ENCODE measurements at regions not wholly inside any gene's neighbourhood (a gene's known extent, or its start where the extent isn't known, plus 50 kb on each side); places are given as distances from the start of the nearest gene placed in this dataset.

DNA sequence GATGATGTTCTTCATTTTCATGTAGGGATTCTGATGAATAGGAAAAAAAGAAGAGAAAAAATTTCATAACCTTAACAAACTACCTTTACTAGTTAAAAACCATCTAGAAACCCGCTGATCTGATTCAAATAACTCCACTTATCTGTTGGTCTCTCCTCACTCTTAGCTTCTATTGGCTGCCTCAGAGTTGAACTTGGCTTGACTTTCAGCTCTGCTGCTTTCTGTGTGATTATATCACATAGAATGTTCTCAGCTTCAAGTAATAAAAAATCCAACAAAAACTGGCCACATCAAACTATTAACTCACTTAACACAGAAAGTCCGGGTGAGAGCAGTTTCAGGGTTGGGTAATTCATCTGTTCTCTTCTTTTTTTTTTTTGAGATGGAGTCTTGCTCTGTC lies 126.8 kb upstream of the RASGRP1 start:
- no peaks in the 10 kb centered on the region for H3K9me3 ChIP-seq (ENCODE audit: control insufficient read depth, low read depth, low read length)
- no peak overlapping the region for H3K4me3 ChIP-seq (ENCODE audit: low read length)
- no peak overlapping the region for H3K9ac ChIP-seq (ENCODE audit: low read length)
- no peaks in the 10 kb centered on the region for H3K27me3 ChIP-seq (ENCODE audit: control insufficient read depth, insufficient read depth, low read length)
- no peak overlapping the region for H3K27ac ChIP-seq (ENCODE audit: low read length)
- H3K4me1 ChIP-seq (ENCODE audit: control insufficient read depth, low read depth, low read length): no peaks in the 10 kb centered on the region
- H3K36me3 ChIP-seq (ENCODE audit: control insufficient read depth, low read depth, low read length): no peaks in the 10 kb centered on the region

DNA sequence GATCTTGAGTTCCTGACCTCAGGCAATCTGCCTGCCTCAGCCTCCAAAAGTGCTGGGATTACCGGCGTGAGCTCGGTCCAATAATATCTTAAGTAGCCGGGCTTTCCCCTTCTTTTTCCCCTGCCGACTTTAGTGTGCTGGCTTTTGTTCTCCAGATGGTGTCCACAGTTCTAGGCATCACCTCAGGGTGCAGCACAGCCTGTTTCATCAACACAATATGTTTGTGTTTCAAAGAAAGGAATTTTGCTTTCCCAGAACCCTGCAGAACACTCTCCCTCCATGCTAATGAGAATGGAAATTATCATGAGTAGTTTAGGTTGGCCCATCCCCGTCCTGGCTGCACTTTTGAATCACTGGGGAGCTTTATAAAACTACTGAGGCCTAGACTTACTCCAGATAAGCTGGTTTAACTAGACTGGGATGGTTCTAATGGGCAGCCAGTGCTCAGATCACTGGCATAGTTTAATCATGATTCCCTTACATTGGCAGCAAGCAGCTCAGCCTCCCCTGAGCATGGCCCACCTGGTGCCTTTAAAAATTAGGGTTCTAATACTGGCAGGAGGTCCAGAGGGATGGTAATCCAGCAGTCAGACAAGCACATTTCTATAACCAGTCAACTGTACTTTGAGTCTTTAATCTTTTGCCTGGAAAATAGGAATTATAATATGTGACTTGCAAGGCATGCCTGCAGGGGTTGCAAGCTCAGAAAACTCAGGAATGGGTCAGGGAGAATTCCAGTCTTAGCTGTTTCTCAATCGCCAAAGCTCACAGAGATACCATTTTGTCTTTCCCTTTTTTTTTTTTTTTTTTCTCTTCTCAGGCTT lies 127.6 kb upstream of the RASGRP1 start:
- no peak overlapping the region for H3K9ac ChIP-seq (ENCODE audit: low read length)
- H3K4me1 ChIP-seq (ENCODE audit: control insufficient read depth, low read depth, low read length): no peaks in the 10 kb centered on the region
- no peaks in the 10 kb centered on the region for H3K27me3 ChIP-seq (ENCODE audit: control insufficient read depth, insufficient read depth, low read length)
- no peak overlapping the region for H3K4me3 ChIP-seq (ENCODE audit: low read length)
- H3K9me3 ChIP-seq (ENCODE audit: control insufficient read depth, low read depth, low read length): no peaks in the 10 kb centered on the region
- H3K36me3 ChIP-seq (ENCODE audit: control insufficient read depth, low read depth, low read length): no peaks in the 10 kb centered on the region
- no peak overlapping the region for H3K27ac ChIP-seq (ENCODE audit: low read length)

DNA sequence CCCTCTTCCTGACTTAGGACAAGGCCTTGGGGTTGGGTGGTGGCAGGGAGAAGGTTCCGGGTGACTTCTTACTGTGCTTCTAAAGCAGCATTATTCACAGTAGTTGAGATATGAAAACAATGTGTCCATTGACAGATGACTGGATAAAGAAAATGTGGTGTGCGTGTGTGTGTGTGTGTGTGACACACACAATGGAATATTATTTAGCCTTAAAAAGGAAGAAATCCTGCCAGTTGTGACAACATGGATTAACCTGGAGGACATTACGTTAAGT lies 128.1 kb upstream of the RASGRP1 start:
- Histone ChIP-seq H3K36me3 (ENCODE audit: control insufficient read depth, low read depth, low read length) (no peaks in the 10 kb centered on the region), H3K4me1 (ENCODE audit: control insufficient read depth, low read depth, low read length) (no peaks in the 10 kb centered on the region), H3K27ac (ENCODE audit: low read length) (no peak overlapping the region)

DNA sequence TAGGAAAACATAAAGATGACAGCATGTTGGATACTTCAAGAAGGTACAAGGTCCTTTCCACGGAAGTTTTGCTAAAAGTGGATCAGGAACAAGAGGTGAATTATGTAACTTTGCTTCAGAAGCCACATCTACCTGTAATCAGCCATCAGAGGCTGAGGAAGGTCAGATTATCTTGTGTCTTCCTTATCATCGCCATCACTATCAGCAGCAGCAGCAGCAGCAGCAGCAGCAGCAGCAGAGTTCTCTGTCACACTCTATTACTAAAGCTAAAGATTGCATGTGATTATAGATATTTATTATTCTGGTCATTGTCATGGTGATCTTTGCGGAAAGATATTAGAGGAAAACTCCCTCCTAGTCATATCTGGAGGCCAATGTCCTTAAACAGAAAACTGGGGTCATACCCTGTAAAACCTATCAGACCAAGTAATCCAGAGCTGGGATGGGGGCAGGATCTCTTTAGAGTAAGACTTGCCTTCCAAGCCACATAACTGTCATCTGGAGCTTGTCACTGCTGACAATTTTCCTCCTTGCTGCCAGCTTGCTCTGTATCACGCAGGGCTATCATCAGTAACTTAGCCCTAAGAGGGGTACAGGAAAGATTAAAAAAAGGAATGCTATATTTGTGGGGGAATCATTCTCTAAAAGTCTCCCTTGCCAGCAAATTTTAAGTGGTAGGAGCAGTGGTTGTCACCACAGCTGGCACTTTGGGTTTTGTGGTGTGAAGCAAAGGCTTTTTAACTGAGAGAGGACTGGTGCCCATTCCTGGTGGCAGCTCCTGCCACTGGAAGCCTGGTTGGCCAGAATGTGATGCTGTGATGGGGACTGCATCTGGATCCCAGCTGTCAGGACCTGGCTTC lies 130.9 kb upstream of the RASGRP1 start:
- Histone ChIP-seq H3K4me3 (ENCODE audit: low read length) (no peak overlapping the region), H3K36me3 (ENCODE audit: control insufficient read depth, low read depth, low read length) (no peaks in the 10 kb centered on the region), H3K9ac (ENCODE audit: low read length) (no peak overlapping the region), H3K4me1 (ENCODE audit: control insufficient read depth, low read depth, low read length) (no peaks in the 10 kb centered on the region), H3K27ac (ENCODE audit: low read length) (no peak overlapping the region), H3K9me3 (ENCODE audit: control insufficient read depth, low read depth, low read length) (no peaks in the 10 kb centered on the region), H3K27me3 (ENCODE audit: control insufficient read depth, insufficient read depth, low read length) (no peaks in the 10 kb centered on the region)

More for the DNA sequence above, 128.1 kb upstream of the RASGRP1 start:
- Histone ChIP-seq H3K27me3 (ENCODE audit: control insufficient read depth, insufficient read depth, low read length) (no peaks in the 10 kb centered on the region), H3K9ac (ENCODE audit: low read length) (no peak overlapping the region), H3K4me3 (ENCODE audit: low read length) (no peak overlapping the region), H3K9me3 (ENCODE audit: control insufficient read depth, low read depth, low read length) (no peaks in the 10 kb centered on the region)

DNA sequence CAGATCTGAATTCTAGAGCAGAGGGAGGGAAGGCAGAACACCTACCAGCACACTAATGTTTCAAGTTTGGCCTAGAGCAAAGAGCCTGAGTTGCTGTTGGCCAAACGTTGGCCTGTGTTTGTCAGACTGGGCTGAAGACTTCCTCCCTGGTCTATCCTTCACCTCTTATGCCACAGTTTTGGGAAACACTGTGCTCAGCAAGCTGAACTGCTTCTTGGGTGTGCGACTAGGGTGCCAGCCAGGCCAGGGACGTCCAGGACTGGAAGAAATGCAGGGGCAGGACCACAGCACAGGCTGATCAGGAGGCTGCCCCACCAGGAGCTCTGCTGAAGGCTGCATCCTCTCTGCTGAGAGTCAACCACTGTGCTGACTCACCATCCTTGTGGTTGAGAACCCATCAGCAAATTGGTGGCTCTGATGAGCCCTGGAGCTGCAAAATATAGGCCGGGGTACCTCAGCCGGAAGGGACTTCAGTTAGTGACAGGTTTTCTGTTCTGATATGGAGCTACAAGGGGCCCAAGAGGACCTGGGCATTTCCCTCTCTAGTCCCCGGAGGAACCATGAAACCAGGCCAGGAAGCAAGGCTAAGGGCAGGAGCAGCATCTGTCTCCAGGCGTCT lies 131.6 kb upstream of the RASGRP1 start:
- H3K27ac ChIP-seq (ENCODE audit: low read length): no peak overlapping the region
- H3K9me3 ChIP-seq (ENCODE audit: control insufficient read depth, low read depth, low read length): no peaks in the 10 kb centered on the region
- no peaks in the 10 kb centered on the region for H3K27me3 ChIP-seq (ENCODE audit: control insufficient read depth, insufficient read depth, low read length)
- H3K9ac ChIP-seq (ENCODE audit: low read length): no peak overlapping the region
- H3K36me3 ChIP-seq (ENCODE audit: control insufficient read depth, low read depth, low read length): no peaks in the 10 kb centered on the region
- no peak overlapping the region for H3K4me3 ChIP-seq (ENCODE audit: low read length)
- no peaks in the 10 kb centered on the region for H3K4me1 ChIP-seq (ENCODE audit: control insufficient read depth, low read depth, low read length)

DNA sequence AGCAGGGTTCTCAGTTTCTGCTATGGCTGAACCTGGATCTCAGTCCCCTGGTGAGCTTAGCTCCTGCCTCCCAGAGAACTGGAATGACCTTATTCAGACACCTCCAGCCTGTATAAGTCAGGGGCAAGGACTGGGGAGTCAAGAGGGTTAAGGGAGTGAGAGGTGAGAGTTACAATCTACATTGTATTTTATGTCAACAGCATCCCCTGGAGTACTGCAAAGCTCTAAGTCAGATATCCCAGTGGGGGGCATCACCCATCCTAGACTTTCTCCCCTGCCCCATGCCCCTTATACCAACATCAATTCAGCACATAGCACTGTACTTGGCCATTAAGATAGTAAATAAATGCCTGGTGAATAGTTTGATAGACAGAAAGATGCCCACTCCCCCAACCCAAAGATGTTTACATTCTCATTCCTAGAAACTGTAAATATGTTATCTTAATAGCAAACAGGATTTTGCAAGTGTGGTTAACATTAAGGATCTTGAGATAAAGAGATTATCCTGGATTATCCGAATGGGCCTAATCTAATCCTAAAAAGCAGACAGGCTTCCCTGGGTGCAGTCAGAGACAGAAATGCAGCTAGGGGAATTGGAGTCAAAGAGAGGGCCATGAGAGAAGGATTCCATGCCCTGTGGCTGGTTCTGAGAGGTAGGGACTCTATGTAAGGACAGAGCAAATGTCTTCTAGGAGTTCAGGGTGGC lies 132.3 kb upstream of the RASGRP1 start:
- Histone ChIP-seq H3K27ac (ENCODE audit: low read length) (no peak overlapping the region), H3K4me1 (ENCODE audit: control insufficient read depth, low read depth, low read length) (peaks cover under 1% of the 10 kb centered on the region), H3K36me3 (ENCODE audit: control insufficient read depth, low read depth, low read length) (no peaks in the 10 kb centered on the region), H3K9ac (ENCODE audit: low read length) (no peak overlapping the region), H3K27me3 (ENCODE audit: control insufficient read depth, insufficient read depth, low read length) (no peaks in the 10 kb centered on the region), H3K9me3 (ENCODE audit: control insufficient read depth, low read depth, low read length) (no peaks in the 10 kb centered on the region), H3K4me3 (ENCODE audit: low read length) (no peak overlapping the region)

DNA sequence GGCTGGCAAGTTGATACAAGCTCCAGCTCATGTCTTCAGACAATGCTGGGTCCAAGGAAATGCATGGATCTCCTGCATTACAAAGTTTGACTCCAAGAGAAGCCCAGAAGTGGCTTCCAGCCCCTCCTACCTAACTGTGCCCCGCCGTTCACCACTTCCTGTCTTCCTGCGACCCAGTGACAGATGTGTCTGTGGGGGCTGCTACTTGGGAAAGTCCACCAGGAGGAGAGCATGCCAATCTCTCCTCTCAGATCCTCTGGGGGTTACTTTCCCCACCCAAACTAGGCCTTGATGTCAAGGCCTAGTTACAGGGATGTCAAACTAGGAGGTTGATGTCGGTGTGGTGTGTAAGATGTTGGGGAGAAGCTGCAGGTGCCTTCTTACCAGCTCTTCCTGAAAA lies 133.6 kb upstream of the RASGRP1 start:
- H3K4me1 ChIP-seq (ENCODE audit: control insufficient read depth, low read depth, low read length): peaks cover 11% of the 10 kb centered on the region
- no peaks in the 10 kb centered on the region for H3K36me3 ChIP-seq (ENCODE audit: control insufficient read depth, low read depth, low read length)
- H3K27ac ChIP-seq (ENCODE audit: low read length): no peak overlapping the region

DNA sequence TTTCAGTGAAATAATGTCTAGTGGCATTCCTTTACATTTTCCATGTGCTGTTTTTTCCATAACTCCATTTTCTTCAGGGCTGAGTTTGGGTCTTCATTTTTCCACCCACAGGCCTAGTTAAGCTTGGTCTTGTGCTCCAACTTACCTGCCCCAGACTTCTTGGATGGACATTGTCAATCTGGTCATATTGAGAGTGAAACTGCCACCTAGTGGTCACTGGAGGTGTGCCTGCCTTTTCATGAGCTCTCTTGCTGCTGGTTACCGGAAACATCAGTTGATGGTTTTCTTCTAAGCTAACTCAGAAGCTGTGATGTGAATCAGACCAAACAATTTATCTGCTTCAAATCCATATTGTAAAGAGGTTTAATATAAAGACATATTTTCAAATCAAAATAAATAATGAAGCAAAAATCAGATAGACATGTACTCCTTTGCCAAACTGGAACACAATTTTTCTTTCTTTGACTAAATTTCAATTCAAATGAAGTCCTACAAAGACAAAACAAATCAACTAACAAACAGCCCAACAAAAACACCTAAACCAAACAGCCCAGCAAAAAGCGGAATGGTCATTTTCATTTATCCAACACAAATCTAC lies 135.1 kb upstream of the RASGRP1 start:
- Histone ChIP-seq H3K27ac (ENCODE audit: low read length) (no peak overlapping the region), H3K4me1 (ENCODE audit: control insufficient read depth, low read depth, low read length) (peaks cover 11% of the 10 kb centered on the region), H3K36me3 (ENCODE audit: control insufficient read depth, low read depth, low read length) (no peaks in the 10 kb centered on the region), H3K9ac (ENCODE audit: low read length) (no peak overlapping the region), H3K9me3 (ENCODE audit: control insufficient read depth, low read depth, low read length) (no peaks in the 10 kb centered on the region), H3K27me3 (ENCODE audit: control insufficient read depth, insufficient read depth, low read length) (no peaks in the 10 kb centered on the region), H3K4me3 (ENCODE audit: low read length) (no peak overlapping the region)

More for the DNA sequence above, 133.6 kb upstream of the RASGRP1 start:
- Histone ChIP-seq H3K9me3 (ENCODE audit: control insufficient read depth, low read depth, low read length) (no peaks in the 10 kb centered on the region), H3K9ac (ENCODE audit: low read length) (no peak overlapping the region), H3K4me3 (ENCODE audit: low read length) (no peak overlapping the region), H3K27me3 (ENCODE audit: control insufficient read depth, insufficient read depth, low read length) (no peaks in the 10 kb centered on the region)

DNA sequence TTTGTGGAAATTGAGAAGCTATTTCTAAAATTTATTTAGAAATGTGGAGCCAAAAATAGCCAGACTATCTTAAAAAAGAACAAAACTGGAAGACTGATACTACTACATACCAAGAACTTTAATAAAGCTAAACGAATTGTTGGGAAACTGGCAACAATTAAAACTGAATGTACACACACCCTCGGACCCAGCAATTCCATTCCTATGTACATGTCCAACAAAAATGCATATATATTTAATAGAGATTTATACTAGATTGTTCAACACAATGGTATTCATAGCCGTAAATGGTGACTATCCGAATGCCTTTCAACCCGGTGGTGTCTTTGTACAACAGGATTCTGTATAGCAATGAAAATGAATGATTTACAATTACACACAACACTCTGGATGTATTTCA lies 136.5 kb upstream of the RASGRP1 start:
- Histone ChIP-seq H3K27ac (ENCODE audit: low read length) (no peak overlapping the region), H3K4me1 (ENCODE audit: control insufficient read depth, low read depth, low read length) (peaks cover 23% of the 10 kb centered on the region), H3K9me3 (ENCODE audit: control insufficient read depth, low read depth, low read length) (no peaks in the 10 kb centered on the region), H3K9ac (ENCODE audit: low read length) (no peak overlapping the region), H3K36me3 (ENCODE audit: control insufficient read depth, low read depth, low read length) (no peaks in the 10 kb centered on the region), H3K4me3 (ENCODE audit: low read length) (no peak overlapping the region), H3K27me3 (ENCODE audit: control insufficient read depth, insufficient read depth, low read length) (no peaks in the 10 kb centered on the region)

DNA sequence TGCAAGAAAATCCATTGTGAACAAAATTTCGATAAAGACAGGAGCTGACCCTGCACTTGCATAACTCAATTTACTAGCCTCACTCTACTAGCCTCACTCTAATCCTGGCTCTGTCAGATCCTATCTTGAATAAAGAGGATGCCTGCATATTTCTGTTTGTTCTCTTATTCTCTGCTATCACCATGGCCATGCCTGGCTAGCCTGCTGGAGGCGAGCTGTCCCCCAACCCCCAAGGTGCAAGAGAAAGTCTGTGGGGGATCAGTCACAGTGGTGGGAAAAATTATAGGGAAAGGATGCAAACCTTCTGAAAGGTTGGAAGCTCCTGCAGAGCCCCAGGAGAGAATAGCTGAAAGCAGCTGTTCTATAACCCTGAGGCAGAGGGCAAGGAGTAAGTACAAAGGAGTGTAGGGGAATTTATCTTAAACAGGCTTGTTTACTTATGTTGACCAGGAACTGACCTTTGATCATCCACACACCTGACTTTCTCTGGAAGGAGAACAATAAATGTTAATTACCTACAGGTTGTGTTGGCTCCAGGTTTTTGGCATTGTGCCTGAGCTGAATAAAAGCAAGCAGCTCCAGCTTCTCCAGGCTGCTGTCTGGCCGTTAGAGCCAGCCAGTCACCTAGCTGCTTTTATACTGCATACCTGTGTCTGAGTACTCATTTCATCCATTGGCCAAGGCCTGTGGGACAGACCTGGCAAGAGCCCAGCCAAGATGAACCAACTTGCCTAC lies 137.7 kb upstream of the RASGRP1 start:
- H3K36me3 ChIP-seq (ENCODE audit: control insufficient read depth, low read depth, low read length): no peaks in the 10 kb centered on the region
- no peak overlapping the region for H3K4me3 ChIP-seq (ENCODE audit: low read length)
- peaks cover 30% of the 10 kb centered on the region for H3K4me1 ChIP-seq (ENCODE audit: control insufficient read depth, low read depth, low read length)
- H3K9me3 ChIP-seq (ENCODE audit: control insufficient read depth, low read depth, low read length): no peaks in the 10 kb centered on the region
- H3K27me3 ChIP-seq (ENCODE audit: control insufficient read depth, insufficient read depth, low read length): no peaks in the 10 kb centered on the region
- no peak overlapping the region for H3K9ac ChIP-seq (ENCODE audit: low read length)
- H3K27ac ChIP-seq (ENCODE audit: low read length): no peak overlapping the region
